Stimulated activated naive CD8-positive, alpha-beta T cell treated with anti-CD3 and anti-CD28 coated beads, Interleukin-15, amount 100 ng/mL, for 72 hours (primary cell): ENCODE measurements at regions not wholly inside any gene's neighbourhood (a gene's known extent, or its start where the extent isn't known, plus 50 kb on each side); places are given as distances from the start of the nearest gene placed in this dataset.
A peak's percentile ranks its signal among the peaks of the same experiment; 100 is the strongest.
"Not testable (repeated sequence)": the region's sequence is repeated elsewhere in the genome, so short reads cannot be mapped to it uniquely, and the experiment has no call there.

Experiments used
- ATAC-seq: fragments of 150-1000 bp; cut with Tn5 transposase; 2 replicates; pipeline ENCODE4 v1.10.0; 2021; ENCODE audit warnings: mild to moderate bottlenecking, moderate library complexity
- DNase-seq, 2 donors: peaks; one replicate each; pipeline ENCODE4 v3.0.0; 2021 to 2022
- H3K27ac Mint-ChIP-seq, 2 donors: one replicate each; pipeline ENCODE4 v1.8.0; 2022; ENCODE audit warnings: mild to moderate bottlenecking in 2 of 2, mixed read lengths in 2 of 2, moderate library complexity in 2 of 2
- H3K27me3 Mint-ChIP-seq: one replicate; pipeline ENCODE4 v1.8.0; 2022; ENCODE audit warnings: mixed read lengths
- H3K4me1 Mint-ChIP-seq: one replicate; pipeline ENCODE4 v1.8.0; 2022; ENCODE audit warnings: mild to moderate bottlenecking, mixed read lengths
- H3K4me3 Mint-ChIP-seq, 2 donors: one replicate each; pipeline ENCODE4 v1.8.0; 2022; ENCODE audit warnings: mild to moderate bottlenecking in 2 of 2, mixed read lengths in 2 of 2, moderate library complexity in 1 of 2
- H3K9me3 Mint-ChIP-seq, 2 donors: one replicate each; pipeline ENCODE4 v1.8.0; 2022; ENCODE audit warnings: mixed read lengths in 2 of 2

DNA sequence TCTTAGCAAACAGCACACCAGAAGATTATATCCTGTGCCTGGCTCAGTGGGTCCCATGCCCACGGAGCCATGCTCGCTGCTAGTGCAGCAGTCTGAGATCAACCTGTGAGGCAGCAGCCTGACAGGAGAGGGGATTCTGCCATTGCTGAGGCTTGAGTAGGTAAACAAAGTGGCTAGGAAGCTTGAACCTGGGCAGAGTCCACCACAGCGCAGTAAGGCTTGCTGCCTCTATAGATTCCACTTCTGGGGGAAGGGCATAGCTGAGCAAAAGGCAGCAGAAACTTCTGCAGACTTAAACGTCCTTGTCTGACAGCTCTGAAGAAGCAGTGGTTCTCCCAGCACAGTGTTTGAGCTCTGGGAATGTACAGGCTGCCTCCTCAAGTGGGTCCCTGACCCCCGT is 210.3 kb downstream of the RMST start:
- H3K4me1 Mint-ChIP-seq, result no peaks in the 10 kb centered on the region
- DNase-seq (no peak), ATAC-seq (no peak)
- H3K4me3 Mint-ChIP-seq, result no peak overlapping the region
- H3K9me3 Mint-ChIP-seq, result peaks cover 18 to 19% of the 10 kb centered on the region in 2 donors
- no peak overlapping the region for H3K27ac Mint-ChIP-seq
- no peaks in the 10 kb centered on the region for H3K27me3 Mint-ChIP-seq

- no peak for ATAC-seq
- no peak overlapping the region for H3K4me3 Mint-ChIP-seq
- no peaks in the 10 kb centered on the region for H3K27me3 Mint-ChIP-seq
- peaks cover 6 to 7% of the 10 kb centered on the region in 2 donors for H3K9me3 Mint-ChIP-seq
- no peak overlapping the region for H3K27ac Mint-ChIP-seq
- no peaks in the 10 kb centered on the region for H3K4me1 Mint-ChIP-seq
- DNase-seq, result no peak
These were observed 218.1 kb downstream of the RMST start for GRCh38 chr12:97680751-97681150.

- H3K4me1 Mint-ChIP-seq, result no peaks in the 10 kb centered on the region
- no peak overlapping the region for H3K4me3 Mint-ChIP-seq
- H3K27me3 Mint-ChIP-seq, result no peaks in the 10 kb centered on the region
- H3K9me3 Mint-ChIP-seq, result no peaks in the 10 kb centered on the region
- no peak for DNase-seq
- H3K27ac Mint-ChIP-seq, result no peak overlapping the region
- peak; percentile 74 for ATAC-seq
These were observed 219.3 kb downstream of the RMST start for GRCh38 chr12:97681612-97682504.

- DNase-seq, result no peak
- H3K4me3 Mint-ChIP-seq, result no peak overlapping the region
These were observed 222.8 kb downstream of the RMST start for GRCh38 chr12:97685360-97685759.

DNA sequence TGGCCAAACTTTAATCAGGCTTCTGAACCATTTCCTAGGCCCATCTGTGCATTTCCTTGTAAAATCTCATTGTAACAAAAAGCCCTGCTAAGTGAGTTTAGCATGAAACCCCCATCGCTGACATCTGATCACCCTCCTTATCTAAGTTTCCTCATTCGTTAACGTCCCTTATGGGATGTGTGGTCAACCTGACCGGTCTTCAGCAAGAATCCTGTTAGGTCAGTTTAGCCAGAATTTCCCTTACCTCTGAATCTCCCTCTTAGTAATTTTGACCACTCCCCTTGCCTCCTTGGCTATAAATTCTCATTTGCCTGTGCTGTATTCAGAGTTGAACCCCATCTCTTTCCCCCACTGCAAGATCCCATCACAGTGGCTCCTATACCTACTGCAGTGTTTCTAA is 239.3 kb downstream of the RMST start:
- H3K27ac Mint-ChIP-seq, result no peak overlapping the region
- peaks cover 0 to 11% of the 10 kb centered on the region in 2 donors for H3K9me3 Mint-ChIP-seq
- DNase-seq (no peak), ATAC-seq (no peak)
- H3K4me3 Mint-ChIP-seq, result no peak overlapping the region
- H3K4me1 Mint-ChIP-seq, result no peaks in the 10 kb centered on the region
- H3K27me3 Mint-ChIP-seq, result no peaks in the 10 kb centered on the region

More at GRCh38 chr12:97685360-97685759, 222.8 kb downstream of the RMST start:
- no peak for ATAC-seq
- peaks cover 0 to 6% of the 10 kb centered on the region in 2 donors for H3K9me3 Mint-ChIP-seq
- H3K27ac Mint-ChIP-seq, result peak overlapping the region in 1 of 2 donors; percentile 67
- H3K4me1 Mint-ChIP-seq, result no peaks in the 10 kb centered on the region
- H3K27me3 Mint-ChIP-seq, result no peaks in the 10 kb centered on the region

DNA sequence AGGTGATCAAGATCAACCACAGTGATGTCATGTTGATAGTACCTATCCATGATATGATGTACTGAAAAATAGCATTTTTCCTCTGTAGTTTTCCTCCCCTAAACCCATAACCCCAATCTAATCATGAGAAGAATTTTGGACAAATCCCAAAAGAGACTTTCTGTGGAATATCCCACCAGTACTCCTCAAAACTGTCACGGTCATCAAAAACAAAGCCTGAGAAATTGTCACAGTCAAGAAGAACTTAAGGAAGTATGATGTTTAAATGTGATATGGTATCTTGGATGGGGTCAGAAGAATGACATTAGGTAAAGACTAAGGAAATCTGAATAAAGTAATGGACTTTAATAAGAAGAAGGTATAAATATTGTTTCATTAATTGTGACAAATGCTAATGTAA is 248.8 kb downstream of the RMST start:
- H3K27me3 Mint-ChIP-seq, result no peaks in the 10 kb centered on the region
- no peak for ATAC-seq
- no peak overlapping the region for H3K27ac Mint-ChIP-seq
- no peak overlapping the region for H3K4me3 Mint-ChIP-seq
- H3K9me3 Mint-ChIP-seq, result no peaks in the 10 kb centered on the region
- no peak for DNase-seq
- H3K4me1 Mint-ChIP-seq, result no peaks in the 10 kb centered on the region

DNA sequence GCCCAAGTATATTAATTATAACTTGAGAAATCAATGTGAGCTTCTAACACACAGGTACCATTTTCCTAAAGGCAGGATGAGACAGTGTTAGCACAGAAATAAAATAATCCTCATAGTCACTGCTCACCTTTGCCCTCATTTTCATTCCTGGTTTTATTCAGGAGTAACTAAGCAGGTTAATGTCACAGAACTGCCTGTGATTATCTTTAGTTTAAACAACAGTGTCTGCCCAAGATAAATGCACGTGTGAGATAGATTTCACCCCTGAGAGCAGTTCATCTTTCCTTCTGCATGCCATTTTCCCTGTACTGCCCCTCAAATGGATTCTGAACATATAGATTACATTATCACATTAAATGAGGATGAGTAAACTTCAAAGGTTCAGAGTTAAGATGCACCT is 250.7 kb downstream of the RMST start:
- H3K4me1 Mint-ChIP-seq, result no peaks in the 10 kb centered on the region
- no peak overlapping the region for H3K4me3 Mint-ChIP-seq
- no peak overlapping the region for H3K27ac Mint-ChIP-seq
- no peaks in the 10 kb centered on the region for H3K27me3 Mint-ChIP-seq
- ATAC-seq (no peak), DNase-seq (no peak)
- no peaks in the 10 kb centered on the region for H3K9me3 Mint-ChIP-seq

DNA sequence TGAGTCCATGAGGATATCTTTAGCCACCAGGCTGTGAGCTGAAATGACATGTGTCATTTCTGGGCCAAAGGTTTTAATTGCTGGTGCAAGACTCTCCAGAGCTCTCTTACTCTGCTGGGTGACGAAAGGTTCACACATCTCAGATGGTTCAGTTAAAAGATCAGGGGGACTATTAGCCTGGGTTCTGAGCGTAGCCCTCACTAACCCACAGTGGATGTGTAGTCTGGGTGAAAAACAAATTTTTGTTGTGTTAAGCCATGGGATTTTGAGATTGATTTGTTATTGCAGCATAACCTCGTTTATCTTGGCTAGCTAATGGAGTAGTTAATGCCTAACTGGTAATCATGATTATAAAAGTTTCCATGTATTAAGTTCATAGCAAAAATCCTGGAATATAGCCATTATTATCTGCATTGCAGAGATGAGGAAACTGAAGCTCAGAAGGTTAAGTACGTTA is 251.5 kb downstream of the RMST start:
- Mint-ChIP-seq H3K4me1 (no peaks in the 10 kb centered on the region), H3K9me3 (peaks cover 0 to 2% of the 10 kb centered on the region in 2 donors), H3K27ac (no peak overlapping the region), H3K27me3 (no peaks in the 10 kb centered on the region), H3K4me3 (no peak overlapping the region)
- no peak for ATAC-seq
- no peak for DNase-seq

DNA sequence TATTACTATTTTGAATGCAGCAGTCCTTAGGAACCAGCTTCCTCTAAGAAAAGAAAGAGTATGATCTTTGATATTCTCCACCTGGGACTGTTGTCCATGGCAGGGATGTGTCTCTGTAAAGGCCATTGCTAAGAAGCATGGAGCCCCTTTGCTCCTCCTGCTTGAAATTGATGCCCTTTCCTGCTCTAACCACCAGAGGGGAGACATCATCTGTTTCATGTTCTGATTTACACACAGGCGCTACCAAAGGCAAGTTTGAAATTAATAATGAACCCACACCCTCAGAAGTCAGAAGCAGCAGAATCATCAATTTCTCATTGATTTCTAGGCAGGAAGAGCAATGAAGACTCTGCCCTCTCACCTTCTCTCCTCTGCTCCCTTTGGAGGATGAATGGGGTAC is 253.8 kb downstream of the RMST start:
- peaks cover 3 to 8% of the 10 kb centered on the region in 2 donors for H3K9me3 Mint-ChIP-seq
- no peak for ATAC-seq
- DNase-seq, result no peak

DNA sequence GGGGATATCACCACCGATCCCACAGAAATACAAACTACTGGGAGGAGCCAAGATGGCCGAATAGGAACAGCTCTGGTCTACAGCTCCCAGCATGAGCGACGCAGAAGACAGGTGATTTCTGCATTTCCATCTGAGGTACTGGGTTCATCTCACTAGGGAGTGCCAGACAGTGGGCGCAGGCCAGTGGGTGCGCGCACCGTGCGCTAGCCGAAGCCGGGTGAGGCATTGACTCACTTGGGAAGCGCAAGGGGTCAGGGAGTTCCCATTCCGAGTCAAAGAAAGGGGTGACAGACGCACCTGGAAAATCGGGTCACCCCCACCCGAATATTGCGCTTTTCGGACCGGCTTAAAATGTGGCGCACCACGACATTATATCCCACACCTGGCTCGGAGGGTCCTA is 261.2 kb downstream of the RMST start:
- H3K27me3 Mint-ChIP-seq, H3K27ac Mint-ChIP-seq, DNase-seq, H3K4me3 Mint-ChIP-seq, H3K4me1 Mint-ChIP-seq, ATAC-seq: not testable (repeated sequence)
- H3K9me3 Mint-ChIP-seq, result peaks cover 13 to 23% of the 10 kb centered on the region in 2 donors

More for the DNA sequence above, 253.8 kb downstream of the RMST start:
- Mint-ChIP-seq H3K27me3 (no peaks in the 10 kb centered on the region), H3K4me3 (no peak overlapping the region), H3K4me1 (no peaks in the 10 kb centered on the region), H3K27ac (no peak overlapping the region)

- DNase-seq (no peak), ATAC-seq (no peak)
- Mint-ChIP-seq H3K27me3 (no peaks in the 10 kb centered on the region), H3K9me3 (peaks cover 0 to 4% of the 10 kb centered on the region in 2 donors), H3K4me3 (no peak overlapping the region), H3K27ac (no peak overlapping the region), H3K4me1 (no peaks in the 10 kb centered on the region)
These were observed 282.9 kb downstream of the RMST start for GRCh38 chr12:97745406-97746101.

GRCh38 chr12:97748298-97748697 is 285.7 kb downstream of the RMST start:
- Mint-ChIP-seq H3K4me3 (no peak overlapping the region), H3K27me3 (no peaks in the 10 kb centered on the region), H3K9me3 (peaks cover 0 to 4% of the 10 kb centered on the region in 2 donors), H3K4me1 (no peaks in the 10 kb centered on the region), H3K27ac (no peak overlapping the region)
- no peak for ATAC-seq
- DNase-seq, result no peak

- H3K9me3 Mint-ChIP-seq, result peaks cover 0 to 9% of the 10 kb centered on the region in 2 donors
- no peak overlapping the region for H3K4me3 Mint-ChIP-seq
- no peaks in the 10 kb centered on the region for H3K27me3 Mint-ChIP-seq
- no peaks in the 10 kb centered on the region for H3K4me1 Mint-ChIP-seq
- no peak for ATAC-seq
- DNase-seq, result no peak
- H3K27ac Mint-ChIP-seq, result no peak overlapping the region
These were observed 289.1 kb downstream of the RMST start for GRCh38 chr12:97751704-97752103.

DNA sequence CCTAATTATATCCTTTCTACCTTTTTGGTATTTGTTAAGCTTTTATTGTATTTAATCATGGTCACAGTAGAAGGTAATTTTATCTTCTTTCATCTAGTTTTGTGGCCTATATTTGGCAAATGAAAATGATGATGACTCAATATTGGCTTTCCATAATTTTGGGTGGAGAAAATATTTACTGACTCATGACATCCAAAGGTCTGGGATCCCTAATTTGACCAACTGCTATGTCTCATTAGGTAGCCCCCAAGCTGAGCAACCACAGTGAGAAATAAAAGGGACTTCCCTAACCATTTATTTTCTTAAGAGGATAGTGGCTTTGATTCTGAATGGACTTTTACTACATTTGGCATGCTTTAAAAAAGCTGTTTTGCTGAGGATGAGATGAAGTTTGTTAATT is 289.5 kb downstream of the RMST start:
- ATAC-seq, result no peak

GRCh38 chr12:97753332-97753731 is 290.7 kb downstream of the RMST start:
- DNase-seq (no peak), ATAC-seq (no peak)
- Mint-ChIP-seq H3K9me3 (peaks cover 7 to 9% of the 10 kb centered on the region in 2 donors), H3K27ac (no peak overlapping the region), H3K27me3 (no peaks in the 10 kb centered on the region), H3K4me3 (no peak overlapping the region), H3K4me1 (no peaks in the 10 kb centered on the region)

More for the DNA sequence above, 289.5 kb downstream of the RMST start:
- no peaks in the 10 kb centered on the region for H3K27me3 Mint-ChIP-seq
- H3K27ac Mint-ChIP-seq, result no peak overlapping the region
- peaks cover 0 to 9% of the 10 kb centered on the region in 2 donors for H3K9me3 Mint-ChIP-seq
- no peak for DNase-seq
- H3K4me3 Mint-ChIP-seq, result no peak overlapping the region
- no peaks in the 10 kb centered on the region for H3K4me1 Mint-ChIP-seq

- Mint-ChIP-seq H3K27ac (no peak overlapping the region), H3K27me3 (no peaks in the 10 kb centered on the region), H3K9me3 (peaks cover 7 to 9% of the 10 kb centered on the region in 2 donors), H3K4me3 (no peak overlapping the region), H3K4me1 (no peaks in the 10 kb centered on the region)
- no peak for ATAC-seq
- DNase-seq, result no peak
These were observed 291.7 kb downstream of the RMST start for GRCh38 chr12:97754306-97754705.
